HCT116 (cell line): ENCODE measurements at regions not wholly inside any gene's neighbourhood (a gene's known extent, or its start where the extent isn't known, plus 50 kb on each side); places are given as distances from the start of the nearest gene placed in this dataset.
"Not testable (repeated sequence)": the region's sequence is repeated elsewhere in the genome, so short reads cannot be mapped to it uniquely, and the experiment has no call there.

Experiments used
- ATAC-seq: fragments of 200-7000 bp; cut with Tn5 transposase; 2 replicates; pipeline ENCODE4 v1.9.1; 2020; ENCODE audit warnings: mild to moderate bottlenecking, moderate library complexity
- BruUV-seq: library from RNA; stranded (reverse); fragments of 400-500 nt; replicated peaks from 2 replicates; lab custom pipeline; 2021; lab: Mats Ljungman, UMichigan
- CTCF ChIA-PET: fragments of 300-600 bp; sonication (Branson Sonifier 250); formaldehyde crosslinking; loops from one replicate; lab custom pipeline; 2021; ENCODE audit warnings: antibody characterized with exemption; lab: Charles Lee
- POLR2A ChIA-PET: fragments of 300-600, 350-600 bp; sonication (Branson Sonifier 250); formaldehyde crosslinking; loops from one replicate; lab custom pipeline; 2021; ENCODE audit warnings: antibody characterized with exemption; lab: Charles Lee
- RAD21 ChIA-PET, 2 experiments: fragments of 300-600 bp; sonication (Branson Sonifier 250); formaldehyde crosslinking; loops; one replicate each; lab custom pipeline; 2023; ENCODE audit warnings: low total read pairs in 2 of 2; ENCODE audit not compliant: uncharacterized antibody in 2 of 2, unreplicated experiment in 2 of 2, low non-redundant PET in 1 of 2; lab: Charles Lee
- DNase-seq: peaks from one replicate; pipeline ENCODE4 v3.0.0-alpha.2; 2010; ENCODE audit warnings: low read depth, low spot score
- H2AFZ ChIP-seq: fragments of 200-600 bp; shearing (Covaris generic), sonication (generic); 2 replicates; pipeline ENCODE4 v1.6.1; 2017; ENCODE audit warnings: low read depth, mixed run types, mixed read lengths, antibody characterized with exemption, low read length; ENCODE audit not compliant: poor library complexity, severe bottlenecking
- H3K27ac ChIP-seq: 2 replicates; pipeline ENCODE4 v1.5.1; 2012; ENCODE audit warnings: low read depth, low read length
- H3K27me3 ChIP-seq: fragments of 200-600 bp; sonication (generic); 2 replicates; pipeline ENCODE4 v1.6.1; 2016; ENCODE audit warnings: mixed run types, low read length, mixed read lengths; ENCODE audit not compliant: insufficient read depth
- H3K36me3 ChIP-seq, 2 experiments: fragments of 200-500 bp in 1 of 2; fragments of 200-600 bp in 1 of 2; sonication (Bioruptor generic) in 1 of 2; sonication (generic) in 1 of 2; 2 replicates each; pipeline versions ENCODE4 v1.5.1 to v1.6.1; 2014 to 2016; ENCODE audit warnings: low read length in 2 of 2, inconsistent platforms in 1 of 2, mixed read lengths in 1 of 2, mixed run types in 1 of 2; ENCODE audit not compliant: insufficient read depth in 2 of 2, control insufficient read depth in 1 of 2
- H3K4me1 ChIP-seq, 2 experiments: fragments of 200-600 bp in 1 of 2; sonication (generic) in 1 of 2; 2 replicates each; pipeline versions ENCODE4 v1.5.1 to v1.6.1; 2012 to 2017; ENCODE audit warnings: low read length in 2 of 2, inconsistent platforms in 1 of 2, mild to moderate bottlenecking in 1 of 2, mixed read lengths in 1 of 2, mixed run types in 1 of 2, moderate library complexity in 1 of 2; ENCODE audit not compliant: insufficient read depth in 2 of 2, control insufficient read depth in 1 of 2
- H3K4me2 ChIP-seq: fragments of 200-600 bp; sonication (generic); 2 replicates; pipeline ENCODE4 v1.6.1; 2017; ENCODE audit warnings: mixed run types, low read length, mixed read lengths
- H3K4me3 ChIP-seq, 2 experiments: fragments of 200-600 bp in 1 of 2; sonication (generic) in 1 of 2; replicated peaks in 1 of 2; 2 replicates each; pipeline ENCODE4 v1.5.1; 2011 to 2016; ENCODE audit warnings: low read length in 2 of 2, control low read depth in 1 of 2, low read depth in 1 of 2, mild to moderate bottlenecking in 1 of 2, mixed read lengths in 1 of 2, mixed run types in 1 of 2
- H3K79me2 ChIP-seq: fragments of 200-600 bp; sonication (generic); 2 replicates; pipeline ENCODE4 v1.6.1; 2017; ENCODE audit warnings: mild to moderate bottlenecking, mixed run types, low read length, moderate library complexity, mixed read lengths; ENCODE audit not compliant: insufficient read depth
- H3K9ac ChIP-seq: fragments of 200-600 bp; sonication (generic); 2 replicates; pipeline ENCODE4 v1.6.1; 2016; ENCODE audit warnings: low read length, mixed read lengths
- H3K9me2 ChIP-seq: fragments of 200-600 bp; sonication (generic), shearing (Covaris generic); 2 replicates; pipeline ENCODE4 v1.6.1; 2017; ENCODE audit warnings: mixed run types, mild to moderate bottlenecking, moderate library complexity; ENCODE audit not compliant: insufficient read depth
- H3K9me3 ChIP-seq, 2 experiments: fragments of 200-500 bp in 1 of 2; fragments of 200-600 bp in 1 of 2; sonication (Bioruptor generic) in 1 of 2; sonication (generic) in 1 of 2; 2 replicates each; pipeline ENCODE4 v1.6.1; 2014 to 2017; ENCODE audit warnings: low read length in 2 of 2, mixed read lengths in 2 of 2, inconsistent platforms in 1 of 2, low read depth in 1 of 2, mild to moderate bottlenecking in 1 of 2, mixed run types in 1 of 2, moderate library complexity in 1 of 2; ENCODE audit not compliant: control insufficient read depth in 1 of 2, insufficient read depth in 1 of 2
- H4K20me1 ChIP-seq: fragments of 200-600 bp; sonication (generic), shearing (Covaris generic); 2 replicates; pipeline ENCODE4 v1.6.1; 2017; ENCODE audit warnings: mixed run types, mild to moderate bottlenecking, moderate library complexity; ENCODE audit not compliant: insufficient read depth
- FOSL1 ChIP-seq: IDR thresholded peaks from 2 replicates; pipeline ENCODE4 v1.6.1; 2012; ENCODE audit warnings: low read depth
- JUND ChIP-seq: IDR thresholded peaks from 2 replicates; pipeline ENCODE4 v1.6.1; 2012
- REST ChIP-seq: IDR thresholded peaks from 2 replicates; pipeline ENCODE4 v1.6.1; 2012; ENCODE audit warnings: low read depth
- YY1 ChIP-seq: IDR thresholded peaks from 2 replicates; pipeline ENCODE4 v1.6.1; 2011; ENCODE audit warnings: low read length, low read depth, moderate library complexity, mild to moderate bottlenecking; ENCODE audit not compliant: insufficient replicate concordance; ENCODE audit errors: extremely low read depth
- intact Hi-C: fragments of 100-400 bp; cut with micrococcal nuclease; formaldehyde crosslinking; loops from 2 replicates; pipeline ENCODE4 v1.10.0; 2022
- TF ChIP-seq, protein P1 (sequence below), 3 experiments: fragments of 200-600 bp in 1 of 3; sonication (generic) in 1 of 3; IDR thresholded peaks in 2 of 3; conservative IDR thresholded peaks in 1 of 3; 2 replicates each; pipeline ENCODE4 v1.5.1; 2012 to 2017; ENCODE audit warnings: low read depth in 2 of 3, low read length in 2 of 3, antibody characterized with exemption in 1 of 3, borderline replicate concordance in 1 of 3, control low read depth in 1 of 3, mild to moderate bottlenecking in 1 of 3, mixed read lengths in 1 of 3, mixed run types in 1 of 3, moderate library complexity in 1 of 3; ENCODE audit not compliant: insufficient read depth in 1 of 3

- H3K9me2 ChIP-seq, H4K20me1 ChIP-seq, H3K4me3 ChIP-seq, H3K9me3 ChIP-seq, intact Hi-C loops, DNase-seq, H3K27me3 ChIP-seq, CTCF ChIA-PET, H3K36me3 ChIP-seq, H3K79me2 ChIP-seq, H3K27ac ChIP-seq, H3K4me2 ChIP-seq, BruUV-seq, POLR2A ChIA-PET, RAD21 ChIA-PET, ATAC-seq, H2AFZ ChIP-seq, H3K4me1 ChIP-seq, H3K9ac ChIP-seq: not testable (repeated sequence)
Measured at GRCh38 chr3:113366800-113367199, 74.5 kb downstream of the CFAP44 start.

DNA sequence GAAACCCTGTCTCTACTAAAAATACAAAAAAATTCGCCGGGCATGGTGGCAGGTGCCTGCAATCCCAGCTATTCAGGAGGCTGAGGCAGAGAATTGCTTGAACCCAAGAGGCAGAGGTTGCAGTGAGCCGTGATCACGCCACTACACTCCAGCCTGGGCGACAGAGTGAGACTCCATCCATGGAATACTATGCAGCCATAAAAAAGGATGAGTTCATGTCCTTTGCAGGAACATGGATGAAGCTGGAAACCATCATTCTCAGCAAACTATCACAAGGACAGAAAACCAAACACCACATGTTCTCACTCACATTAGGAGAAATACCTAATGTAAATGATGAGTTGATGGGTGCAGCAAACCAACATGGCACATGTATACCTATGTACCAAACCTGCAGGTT lies 86.0 kb downstream of the CFAP44 start:
- H2AFZ ChIP-seq, CTCF ChIA-PET, DNase-seq, H3K4me2 ChIP-seq, H4K20me1 ChIP-seq, RAD21 ChIA-PET, intact Hi-C loops, H3K27me3 ChIP-seq, BruUV-seq, POLR2A ChIA-PET, H3K9ac ChIP-seq, H3K9me3 ChIP-seq, H3K27ac ChIP-seq, H3K4me3 ChIP-seq, ATAC-seq, H3K9me2 ChIP-seq, H3K79me2 ChIP-seq, H3K36me3 ChIP-seq: not testable (repeated sequence)
- peaks cover 0 to 12% of the 10 kb centered on the region in 2 experiments; a peak in 2 of 4 replicates for H3K4me1 ChIP-seq

- no peak overlapping the region for H2AFZ ChIP-seq
- ATAC-seq (peak; percentile 52), DNase-seq (peak; percentile 8)
- H3K9me2 ChIP-seq, result no peaks in the 10 kb centered on the region
- H3K4me3 ChIP-seq, result no peak overlapping the region
- TF ChIP-seq, protein P1, sequence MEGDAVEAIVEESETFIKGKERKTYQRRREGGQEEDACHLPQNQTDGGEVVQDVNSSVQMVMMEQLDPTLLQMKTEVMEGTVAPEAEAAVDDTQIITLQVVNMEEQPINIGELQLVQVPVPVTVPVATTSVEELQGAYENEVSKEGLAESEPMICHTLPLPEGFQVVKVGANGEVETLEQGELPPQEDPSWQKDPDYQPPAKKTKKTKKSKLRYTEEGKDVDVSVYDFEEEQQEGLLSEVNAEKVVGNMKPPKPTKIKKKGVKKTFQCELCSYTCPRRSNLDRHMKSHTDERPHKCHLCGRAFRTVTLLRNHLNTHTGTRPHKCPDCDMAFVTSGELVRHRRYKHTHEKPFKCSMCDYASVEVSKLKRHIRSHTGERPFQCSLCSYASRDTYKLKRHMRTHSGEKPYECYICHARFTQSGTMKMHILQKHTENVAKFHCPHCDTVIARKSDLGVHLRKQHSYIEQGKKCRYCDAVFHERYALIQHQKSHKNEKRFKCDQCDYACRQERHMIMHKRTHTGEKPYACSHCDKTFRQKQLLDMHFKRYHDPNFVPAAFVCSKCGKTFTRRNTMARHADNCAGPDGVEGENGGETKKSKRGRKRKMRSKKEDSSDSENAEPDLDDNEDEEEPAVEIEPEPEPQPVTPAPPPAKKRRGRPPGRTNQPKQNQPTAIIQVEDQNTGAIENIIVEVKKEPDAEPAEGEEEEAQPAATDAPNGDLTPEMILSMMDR (IDR thresholded peaks at IDR 0.05 in 2 of 3, conservative IDR thresholded peaks at IDR 0.05 in 1 of 3; ENCODE audit: borderline replicate concordance in 1 of 3, insufficient read depth in 1 of 3, low read depth in 2 of 3, low read length in 2 of 3), result no peak
- 0 out of 2 replicates have a peak, but pooled peaks have one; percentile 30 for TF ChIP-seq FOSL1
- TF ChIP-seq JUND, result 0 out of 2 replicates have a peak, but pooled peaks have one; percentile 26
- no peak for TF ChIP-seq REST
- peak; percentile 48 for TF ChIP-seq YY1
- H3K4me2 ChIP-seq, result peak overlapping the region; percentile 7
- intact Hi-C loops, result no loop called here
- H3K9me3 ChIP-seq, result no peaks in the 10 kb centered on the region
- H3K4me1 ChIP-seq, result peaks cover 0 to 12% of the 10 kb centered on the region in 2 experiments; a peak in 2 of 4 replicates
- H3K79me2 ChIP-seq, result no peaks in the 10 kb centered on the region
- no peak overlapping the region for H3K27ac ChIP-seq
- H3K9ac ChIP-seq, result no peak overlapping the region
- RAD21 ChIA-PET, result no interaction called here
- H3K36me3 ChIP-seq, result no peaks in the 10 kb centered on the region
- POLR2A ChIA-PET, result no interaction called here
- BruUV-seq, result no TSS peak
- CTCF ChIA-PET, result no interaction called here
- H3K27me3 ChIP-seq, result no peaks in the 10 kb centered on the region
- no peaks in the 10 kb centered on the region for H4K20me1 ChIP-seq
Measured at GRCh38 chr3:113354307-113354706, 87.0 kb downstream of the CFAP44 start.
